NCI-H446 treated with DMSO at 0.1 percent for 48 hours (cell line): ENCODE measurements at regions not wholly inside any gene's neighbourhood (a gene's known extent, or its start where the extent isn't known, plus 50 kb on each side); places are given as distances from the start of the nearest gene placed in this dataset.

Experiments
- DNase-seq: peaks from one replicate; lab custom pipeline; 2025; lab: John Stamatoyannopoulos, UW

DNA sequence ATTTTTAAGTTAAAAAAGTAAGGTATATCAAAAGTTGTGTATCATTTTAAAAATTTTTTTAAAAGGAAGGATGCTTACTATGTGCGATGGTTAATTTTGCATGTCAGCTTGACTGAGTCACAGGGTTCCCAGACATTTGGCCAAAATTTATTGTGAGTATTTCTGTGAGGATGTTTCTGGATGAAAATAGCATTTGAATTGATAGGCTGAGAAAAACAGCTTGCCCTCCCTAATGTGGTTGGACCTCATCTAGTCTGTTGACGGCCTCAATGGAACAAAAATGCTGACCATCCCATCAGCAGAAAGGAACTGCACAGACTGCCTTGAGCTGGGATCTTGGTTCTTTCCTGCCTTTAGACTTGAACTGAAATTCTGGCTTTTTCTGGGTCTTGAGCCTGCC, 724.5 kb downstream of the NCAM2 start:
- no peak for DNase-seq

DNA sequence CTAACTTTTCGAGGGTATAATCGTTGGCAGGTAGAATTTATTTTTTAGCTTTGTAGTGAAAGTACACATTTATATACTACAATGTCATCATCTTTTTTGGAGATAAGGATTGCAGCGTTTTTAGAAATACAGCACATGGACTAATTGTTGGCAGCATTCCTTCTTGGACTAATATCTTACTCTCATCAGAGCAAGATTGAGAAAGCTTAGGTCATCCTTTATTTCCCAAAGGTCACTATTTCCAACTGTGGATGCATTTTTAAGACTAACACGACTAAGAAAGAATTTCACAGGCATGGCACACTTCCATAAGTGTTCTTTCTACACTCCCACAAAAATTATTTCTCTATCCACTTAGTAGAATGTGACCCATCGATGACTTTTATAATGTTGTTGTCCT, 732.3 kb downstream of the NCAM2 start:
- DNase-seq, result no peak

DNA sequence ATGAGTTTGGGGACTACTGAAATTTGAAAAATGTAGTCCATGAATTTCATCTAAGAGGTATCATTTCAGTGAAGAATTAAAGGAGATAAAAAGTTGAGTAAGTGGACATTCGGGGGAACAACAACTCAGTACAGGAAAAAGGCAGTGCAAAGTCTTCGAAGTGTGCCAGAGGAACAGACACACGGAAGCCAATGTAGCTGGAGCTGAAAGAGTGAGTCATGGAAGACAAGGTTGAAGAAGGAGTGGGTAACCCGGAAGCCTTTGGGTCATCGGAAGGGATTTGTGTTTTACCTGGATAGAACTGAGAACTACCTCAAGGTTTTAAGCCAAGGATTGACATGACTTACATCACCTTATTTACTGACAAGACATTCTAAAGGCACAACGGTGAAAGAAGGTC, 733.4 kb downstream of the NCAM2 start:
- no peak for DNase-seq

DNA sequence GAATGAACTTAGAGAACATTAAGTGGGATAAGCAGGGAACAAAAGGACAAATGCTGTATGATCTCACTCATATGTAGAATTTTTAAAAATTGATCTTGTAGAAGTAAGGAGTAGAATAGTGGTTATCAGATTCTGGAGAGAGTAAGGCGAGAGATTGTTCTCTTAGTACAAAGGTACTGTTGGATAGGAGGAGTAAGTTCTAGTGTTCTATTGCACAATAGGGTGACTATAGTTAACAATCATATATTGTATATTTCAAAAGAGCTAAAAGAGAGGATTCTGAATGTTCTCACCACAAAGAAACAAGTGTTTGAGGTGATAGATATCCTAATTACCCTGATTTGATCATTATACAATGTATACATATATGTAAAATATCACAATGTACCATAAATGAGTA, 735.9 kb downstream of the NCAM2 start:
- DNase-seq, result no peak

DNA sequence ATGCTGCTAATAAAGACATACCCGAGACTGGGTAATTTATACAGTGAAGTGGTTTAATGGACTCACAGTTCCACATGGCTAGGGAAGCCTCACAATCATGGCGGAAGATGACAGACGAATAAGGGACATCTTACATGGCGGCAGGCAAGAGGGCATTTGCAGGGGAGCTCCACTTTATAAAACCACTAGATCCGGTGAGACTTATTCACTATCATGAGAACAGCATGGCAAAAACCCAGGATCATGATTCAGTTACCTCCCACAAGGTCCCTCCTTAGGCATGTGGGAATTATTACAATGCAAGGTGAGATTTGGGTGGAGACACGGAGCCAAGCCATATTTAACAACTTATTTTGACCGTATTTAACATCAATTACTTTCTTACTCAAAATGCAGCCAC, 739.0 kb downstream of the NCAM2 start:
- DNase-seq, result no peak

DNA sequence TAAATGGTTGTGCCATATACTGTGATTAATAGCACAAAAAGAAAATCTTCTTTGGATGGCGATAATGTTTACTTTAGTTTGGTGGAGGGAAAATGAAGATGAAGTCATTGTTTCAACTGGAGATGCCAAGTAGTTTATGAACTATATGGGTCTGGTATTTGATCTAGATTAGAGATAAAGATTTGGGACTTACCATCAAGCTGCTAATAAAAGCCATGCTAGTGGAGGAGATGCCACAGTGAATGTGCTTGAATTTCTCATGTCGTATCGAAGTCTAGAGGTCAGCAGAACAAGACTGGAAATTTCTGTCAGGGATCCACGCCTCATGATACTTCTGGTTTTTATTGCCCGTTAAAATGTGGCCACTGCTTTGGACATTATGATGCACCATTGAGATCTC, 742.0 kb downstream of the NCAM2 start:
- DNase-seq, result no peak

DNA sequence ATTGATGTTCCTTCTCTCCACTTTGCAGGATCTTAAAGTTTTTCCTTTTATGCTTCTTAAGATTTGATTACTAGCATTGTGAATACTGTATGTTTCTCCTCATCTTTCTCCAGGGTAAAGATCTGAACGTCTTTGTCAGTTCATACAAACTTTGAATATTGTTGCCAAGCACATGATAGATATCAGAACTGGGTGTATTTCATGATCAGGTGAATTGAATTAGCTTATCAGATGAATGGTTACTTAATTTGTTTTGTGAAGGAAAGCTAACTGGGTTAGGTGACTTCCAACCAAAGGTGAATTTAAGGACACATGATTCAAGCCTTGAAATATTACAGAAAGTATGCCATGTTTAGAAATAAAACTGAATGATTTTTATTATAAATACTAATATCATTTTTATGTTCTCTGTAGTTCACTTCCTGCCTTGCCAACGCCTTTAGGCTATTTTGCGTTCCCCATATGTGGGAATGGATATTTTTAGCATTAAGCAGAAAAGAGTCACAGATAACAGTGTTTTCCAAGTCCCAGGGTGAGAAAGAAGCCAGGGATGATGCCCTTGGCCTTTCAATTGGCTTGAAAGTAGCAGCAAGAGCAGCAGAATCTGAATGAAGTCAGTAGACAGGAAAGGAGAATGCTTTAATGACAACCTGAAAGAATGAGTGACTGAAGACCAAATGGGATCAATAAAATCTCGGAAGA, 752.1 kb downstream of the NCAM2 start:
- DNase-seq, result no peak

DNA sequence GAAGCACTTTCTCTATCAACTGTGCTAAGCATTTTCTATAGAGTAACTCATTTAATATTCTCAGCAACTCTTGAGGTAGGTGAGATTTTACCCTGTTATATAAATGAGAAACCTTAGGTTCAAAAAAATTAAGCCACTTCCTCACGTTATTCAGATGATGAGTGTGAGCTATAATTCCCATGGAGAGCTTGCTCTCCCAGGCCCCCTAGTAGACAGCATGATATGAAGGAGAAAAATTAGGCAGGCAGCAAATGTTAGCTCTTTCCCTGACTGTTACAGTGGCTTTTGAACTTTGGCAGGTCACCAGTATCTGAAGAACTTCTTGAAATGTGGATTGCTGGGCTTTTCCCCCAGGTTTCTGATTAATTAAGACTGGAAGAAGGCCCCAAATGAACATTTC, 753.1 kb downstream of the NCAM2 start:
- no peak for DNase-seq

DNA sequence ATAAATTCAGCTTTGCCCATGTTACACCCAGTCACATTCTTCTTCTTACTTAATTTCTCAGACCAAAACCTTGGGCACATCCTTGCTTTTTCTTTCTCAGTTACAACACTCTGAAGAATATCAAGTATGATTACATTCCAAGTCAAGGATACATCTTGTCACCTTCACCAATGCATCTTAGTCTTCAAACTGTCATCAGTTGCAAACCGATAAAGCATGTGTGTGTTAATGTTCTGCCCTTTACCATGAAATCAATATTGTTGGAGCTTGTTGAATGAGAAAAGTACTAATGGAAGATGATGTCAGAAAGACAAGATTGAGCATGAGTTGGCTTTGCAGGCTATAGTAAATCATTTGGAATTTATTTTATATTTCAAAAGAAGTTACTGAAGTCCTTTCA, 764.6 kb downstream of the NCAM2 start:
- no peak for DNase-seq

DNA sequence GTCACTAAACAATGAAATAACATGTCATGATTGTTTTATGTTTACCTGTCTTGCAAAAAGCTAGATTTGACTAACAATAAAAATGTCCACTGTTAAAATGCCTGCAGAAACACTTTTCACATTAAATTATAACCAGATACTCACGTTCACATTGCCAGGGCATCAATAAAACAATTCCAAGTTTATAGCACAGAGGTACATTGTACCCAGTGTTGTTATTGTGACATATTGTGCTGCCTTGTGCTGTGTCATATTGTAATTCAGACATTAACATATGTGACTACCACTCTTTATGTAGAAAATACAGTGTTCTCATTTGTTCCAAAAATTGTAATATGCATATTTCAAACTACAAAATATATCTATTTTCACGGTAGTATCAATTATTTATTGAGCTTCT, 766.1 kb downstream of the NCAM2 start:
- no peak for DNase-seq

DNA sequence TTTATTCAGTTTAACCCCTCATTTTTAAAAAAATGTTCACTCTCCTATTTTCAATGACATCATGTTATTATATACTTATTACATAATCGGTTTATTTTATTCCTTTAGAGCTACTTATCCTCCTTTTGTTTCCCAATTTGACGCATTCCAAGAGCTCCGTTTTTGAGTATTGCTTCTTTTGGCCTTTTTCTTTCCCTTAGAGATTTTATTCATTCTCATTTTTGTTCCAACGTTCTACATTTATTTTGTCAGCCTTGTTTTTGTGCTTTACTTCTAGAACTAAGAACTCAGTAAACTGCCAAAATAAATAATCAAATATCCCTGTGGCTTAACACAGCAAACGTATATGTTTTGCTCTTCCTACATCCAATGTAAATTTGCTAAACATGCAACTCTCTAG, 769.1 kb downstream of the NCAM2 start:
- no peak for DNase-seq

DNA sequence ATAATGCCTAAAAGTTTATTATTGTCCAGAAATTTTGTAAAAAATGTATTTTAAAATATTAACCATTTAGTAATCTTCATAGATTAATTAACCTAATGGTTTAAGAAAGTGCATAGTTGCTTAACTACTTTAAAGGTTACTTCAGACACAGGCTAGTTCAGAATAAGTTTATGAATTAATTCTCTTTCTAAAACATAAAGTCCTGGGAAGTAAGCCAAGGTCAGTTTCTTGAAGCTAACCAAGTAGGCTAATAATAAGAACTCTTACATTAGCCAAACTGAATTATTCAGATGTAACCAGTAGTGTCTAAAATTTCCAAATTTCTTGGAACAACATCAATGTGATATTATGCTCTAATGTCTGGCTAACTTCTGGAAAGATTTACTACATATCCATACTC, 790.4 kb downstream of the NCAM2 start:
- DNase-seq, result no peak

DNA sequence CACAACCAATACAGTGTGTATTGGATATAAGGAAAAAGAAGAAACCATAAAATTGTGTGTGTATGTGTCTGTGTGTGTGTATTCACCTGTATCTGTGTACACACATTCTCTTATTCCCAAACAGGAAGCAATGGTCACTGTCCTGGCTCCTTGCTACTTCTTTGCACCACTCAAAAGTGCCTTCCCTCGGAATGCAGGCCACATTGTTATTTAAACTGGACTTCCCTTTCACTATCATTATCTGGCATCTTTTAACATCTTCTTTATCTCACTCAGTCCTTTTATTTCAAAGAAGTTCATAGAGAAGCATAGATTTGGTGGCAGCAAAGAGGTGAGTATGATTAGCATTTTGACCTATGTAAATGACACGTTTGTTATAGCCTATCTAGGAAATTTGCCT, 803.7 kb downstream of the NCAM2 start:
- DNase-seq, result no peak

DNA sequence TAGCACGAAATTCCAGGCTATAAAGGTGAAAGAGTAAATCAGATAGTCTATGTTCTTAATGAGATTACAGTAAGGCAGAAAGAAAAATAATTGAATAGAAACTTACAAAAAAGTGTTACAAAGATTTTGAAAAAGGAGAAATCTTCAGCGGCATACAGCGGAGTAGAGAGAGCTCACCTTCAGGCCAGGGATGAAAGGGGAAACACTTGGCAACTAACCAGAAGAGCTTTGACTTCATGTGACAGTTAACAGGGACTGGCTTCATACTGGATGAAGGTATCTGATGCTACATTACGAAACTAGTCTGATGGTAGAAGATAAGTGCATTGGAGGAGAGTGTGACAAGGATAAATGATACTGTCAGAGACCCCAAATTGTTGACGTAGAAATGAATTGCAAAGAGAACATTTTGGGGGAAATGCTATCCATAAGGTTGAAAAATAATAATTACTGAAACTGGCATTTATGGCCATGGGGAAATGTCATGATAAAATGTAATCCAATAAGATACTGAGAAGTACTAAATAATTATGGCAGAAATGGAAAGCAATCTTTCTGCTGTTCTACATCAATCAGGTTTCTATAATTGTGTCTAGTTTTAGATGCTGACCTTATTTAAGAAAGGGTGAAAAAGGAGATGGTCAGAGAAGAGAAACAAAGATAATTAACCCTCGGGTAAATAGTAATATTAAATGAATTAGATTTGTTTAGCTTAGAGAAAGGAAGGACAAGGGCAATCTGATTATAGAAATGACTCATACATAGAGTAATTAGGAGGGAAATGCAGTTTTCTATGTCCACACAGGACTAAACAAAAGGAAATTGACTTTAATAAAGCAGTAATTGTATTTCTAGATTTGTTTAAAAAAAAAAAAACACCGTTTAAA, 808.7 kb downstream of the NCAM2 start:
- no peak for DNase-seq

DNA sequence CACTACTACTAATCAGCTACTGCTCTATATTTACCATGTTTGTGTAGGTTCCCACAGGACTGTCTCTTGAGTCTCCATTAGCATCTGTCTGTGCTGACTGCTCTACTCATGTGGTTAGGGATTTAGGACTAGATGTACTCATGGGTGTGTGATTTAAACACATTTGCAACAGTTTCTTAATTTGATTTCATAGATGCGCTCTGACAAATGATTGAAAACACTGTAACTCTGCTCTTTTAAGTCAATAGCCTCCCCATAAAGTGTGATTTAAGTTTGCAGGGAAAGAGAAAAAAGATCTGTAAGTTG, 809.3 kb downstream of the NCAM2 start:
- no peak for DNase-seq

DNA sequence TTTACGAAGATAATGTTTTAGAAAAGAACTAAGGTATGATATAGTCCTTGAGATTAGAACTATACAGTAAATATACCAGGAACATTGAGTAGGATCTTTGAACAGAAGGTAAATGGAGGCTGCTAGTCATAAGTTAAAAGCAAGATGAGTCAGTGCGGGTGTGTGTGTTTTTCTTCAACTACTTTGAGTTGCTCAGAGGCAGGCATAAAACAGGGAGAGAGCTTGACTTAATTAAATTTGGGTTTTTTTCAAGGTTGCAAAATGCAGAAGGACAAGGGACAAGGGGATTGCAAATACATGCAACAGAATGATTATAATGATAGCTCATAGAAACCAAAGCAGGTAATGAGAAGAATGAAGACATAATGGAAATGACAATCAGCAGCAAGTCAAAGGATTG, 815.1 kb downstream of the NCAM2 start:
- DNase-seq, result no peak

DNA sequence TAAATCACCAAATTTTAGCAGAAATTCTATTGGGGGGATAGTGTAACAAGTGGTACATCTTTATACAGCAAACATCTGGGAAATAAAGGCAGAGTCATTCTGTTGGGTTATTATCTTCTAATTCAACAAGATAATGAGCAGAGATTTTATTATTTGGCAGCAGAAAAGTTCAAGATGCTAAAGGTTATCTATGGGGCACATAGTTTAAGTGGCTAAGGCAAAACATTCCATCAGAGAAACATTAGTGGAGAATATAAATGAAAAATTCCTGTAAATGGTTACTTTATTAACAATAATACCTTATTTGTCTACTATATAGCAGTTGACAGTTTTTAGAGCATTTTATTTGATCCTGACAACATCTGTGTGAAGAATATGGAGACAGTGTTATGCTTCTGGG, 815.7 kb downstream of the NCAM2 start:
- no peak for DNase-seq

DNA sequence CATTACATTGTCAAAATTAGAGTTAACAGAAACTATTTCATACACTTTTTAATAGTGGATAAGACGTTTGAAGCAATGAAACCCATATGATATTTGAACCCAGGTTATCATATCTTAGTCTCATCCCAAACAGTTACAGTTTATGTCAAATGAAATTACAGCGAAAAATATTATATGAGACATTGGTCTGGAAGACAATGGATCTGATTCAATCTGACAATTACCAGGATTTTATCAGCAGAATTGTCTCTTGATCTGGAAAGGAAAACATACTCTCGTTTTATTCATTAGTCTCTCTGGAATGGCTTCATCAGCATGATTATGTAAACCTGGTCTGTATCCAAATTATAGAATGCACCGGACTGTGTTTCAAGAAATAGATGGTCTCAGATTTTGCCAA, 818.6 kb downstream of the NCAM2 start:
- no peak for DNase-seq

DNA sequence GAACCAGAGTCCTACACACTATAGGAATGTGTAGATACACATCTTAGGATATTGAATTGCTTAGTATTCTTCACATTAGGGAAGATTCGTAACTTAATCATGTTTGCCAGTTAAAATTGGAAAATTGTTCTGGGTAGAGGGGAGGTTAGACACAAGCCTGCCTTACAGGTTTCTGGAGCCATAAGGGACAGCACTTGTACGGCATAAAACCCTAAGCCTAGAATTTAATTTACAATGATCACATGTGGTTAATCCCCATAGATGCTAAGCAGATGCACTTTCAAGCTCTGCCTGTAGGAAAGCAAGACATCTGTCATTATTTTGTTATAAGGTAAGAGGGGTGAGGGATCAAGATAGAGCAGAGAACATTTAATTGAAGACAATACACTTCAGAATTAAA, 820.7 kb downstream of the NCAM2 start:
- no peak for DNase-seq

DNA sequence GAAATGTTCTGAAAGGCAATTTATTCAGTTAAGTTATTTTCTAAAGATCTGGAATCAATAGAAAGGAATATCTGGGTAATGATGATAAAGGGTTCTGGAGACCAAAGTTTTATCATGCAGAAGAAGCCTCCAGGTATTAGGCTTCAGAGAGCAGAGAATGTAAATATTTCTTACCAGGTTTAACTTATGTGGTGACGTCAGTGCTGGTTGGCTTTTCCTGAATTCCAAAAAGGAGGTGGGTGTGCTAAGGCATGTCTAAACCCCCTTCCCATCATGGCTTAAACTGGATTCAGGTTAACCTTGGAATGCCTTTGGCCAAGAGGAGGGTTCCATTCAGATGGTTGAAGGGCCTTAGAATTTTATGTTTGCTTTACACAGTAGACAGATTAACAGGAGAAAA, 829.9 kb downstream of the NCAM2 start:
- DNase-seq, result no peak

DNA sequence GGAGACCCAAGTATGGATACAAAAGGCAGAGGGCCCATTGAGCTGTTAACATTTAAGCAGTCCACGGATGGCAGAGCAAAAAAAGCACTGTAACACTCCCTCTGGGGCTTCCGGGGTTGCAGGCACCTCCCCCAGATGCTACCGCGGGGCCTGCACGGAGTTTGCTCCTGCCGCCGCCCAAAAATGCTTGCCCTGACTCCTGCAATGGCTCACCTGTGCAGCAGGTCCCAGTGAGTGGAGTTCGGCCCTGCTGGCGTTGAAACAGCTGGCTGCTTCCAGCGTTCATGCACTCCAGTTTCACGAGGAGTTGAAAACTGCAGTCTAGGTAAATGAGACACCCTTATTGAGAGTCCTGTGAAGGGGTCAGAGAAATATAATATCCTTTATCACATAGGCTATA, 832.8 kb downstream of the NCAM2 start:
- DNase-seq, result no peak

DNA sequence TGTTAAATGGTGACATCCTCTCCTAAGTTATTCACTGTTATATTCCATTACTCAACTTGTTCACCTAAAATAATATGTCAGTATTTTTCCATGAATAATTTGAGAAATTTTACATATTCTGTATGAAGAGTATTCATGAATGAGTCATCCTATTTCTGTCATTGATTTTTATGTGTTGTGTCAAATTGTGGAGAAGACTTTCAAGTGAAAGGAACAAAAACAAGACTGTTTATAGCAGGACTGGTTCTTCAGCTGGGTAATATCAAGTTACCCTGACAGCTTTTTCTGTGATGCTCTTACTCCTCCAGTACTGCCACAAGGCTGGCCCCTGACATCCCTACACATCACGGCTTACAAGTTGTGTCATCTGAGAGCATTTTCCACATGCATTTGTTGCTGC, 847.7 kb downstream of the NCAM2 start:
- DNase-seq, result no peak

DNA sequence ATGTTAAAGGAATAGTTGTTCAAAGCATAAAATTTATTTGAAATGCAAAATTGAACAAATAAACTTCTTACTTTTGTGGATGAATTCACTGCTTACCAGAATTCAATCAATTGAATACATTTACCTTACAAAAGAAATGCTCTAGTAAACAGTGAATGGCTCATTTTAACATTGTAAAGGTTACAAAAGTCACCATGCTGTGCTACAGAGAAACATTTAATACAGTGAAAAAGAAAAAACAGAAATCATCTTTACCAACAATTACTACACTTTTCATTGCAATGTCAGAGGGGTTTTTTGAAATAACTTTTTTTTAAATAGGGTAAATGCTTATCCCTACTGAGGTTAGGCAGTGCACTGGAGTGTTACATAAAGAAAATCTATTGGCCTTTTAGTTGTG, 853.0 kb downstream of the NCAM2 start:
- DNase-seq, result no peak

DNA sequence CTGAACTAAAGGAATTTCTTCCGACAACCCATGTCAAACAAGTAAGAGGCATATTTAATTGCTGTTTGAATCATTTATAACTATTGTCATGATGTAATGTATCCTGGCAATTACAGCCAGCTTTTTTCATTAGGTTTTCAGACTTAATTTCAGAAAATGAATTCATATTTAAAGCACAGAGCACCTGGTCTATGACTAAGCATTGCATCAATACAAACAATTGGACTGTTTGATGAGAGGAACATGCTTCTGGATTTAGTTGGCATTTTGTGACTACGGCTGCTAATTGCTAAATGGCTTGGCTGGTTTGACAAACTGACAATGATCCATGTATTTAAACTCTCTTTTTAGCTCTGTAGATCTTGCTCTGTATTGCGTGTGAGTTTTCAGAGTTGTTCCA, 853.4 kb downstream of the NCAM2 start:
- DNase-seq, result peak; percentile 18
